KMS-11 (cell line): ENCODE measurements at regions not wholly inside any gene's neighbourhood (a gene's known extent, or its start where the extent isn't known, plus 50 kb on each side); places are given as distances from the start of the nearest gene placed in this dataset.

ENCODE experiments used
- H2AFZ ChIP-seq: fragments of 200-600 bp; sonication (generic); 2 replicates; pipeline ENCODE4 v1.6.1; 2016; ENCODE audit warnings: antibody characterized with exemption, mixed run types, low read depth
- H3K27ac ChIP-seq: fragments of 200-600 bp; sonication (generic); 2 replicates; pipeline ENCODE4 v1.6.1; 2016; ENCODE audit warnings: mild to moderate bottlenecking, mixed run types
- H3K27me3 ChIP-seq: fragments of 200-600 bp; sonication (generic); 2 replicates; pipeline ENCODE4 v1.6.1; 2017; ENCODE audit warnings: mild to moderate bottlenecking, low read depth, mixed run types, moderate library complexity; ENCODE audit not compliant: insufficient read depth
- H3K36me3 ChIP-seq: fragments of 200-600 bp; sonication (generic); 2 replicates; pipeline ENCODE4 v1.6.1; 2017; ENCODE audit warnings: mild to moderate bottlenecking, mixed run types; ENCODE audit not compliant: insufficient read depth
- H3K4me1 ChIP-seq: fragments of 200-600 bp; sonication (generic); 2 replicates; pipeline ENCODE4 v1.6.1; 2016; ENCODE audit warnings: mild to moderate bottlenecking, low read depth, mixed run types; ENCODE audit not compliant: poor library complexity, severe bottlenecking
- H3K4me2 ChIP-seq: fragments of 200-600 bp; sonication (generic); 2 replicates; pipeline ENCODE4 v1.7.0; 2016; ENCODE audit warnings: mild to moderate bottlenecking, mixed run types
- H3K4me3 ChIP-seq: fragments of 200-600 bp; sonication (generic); IDR thresholded peaks from 2 replicates; pipeline ENCODE4 v1.6.1; 2017; ENCODE audit warnings: low read depth, low read length, mixed read lengths; ENCODE audit not compliant: insufficient read depth
- H3K79me2 ChIP-seq: fragments of 200-600 bp; sonication (generic); 2 replicates; pipeline ENCODE4 v1.6.1; 2016; ENCODE audit warnings: low read depth, mixed run types; ENCODE audit not compliant: insufficient read depth
- H3K9ac ChIP-seq: fragments of 200-600 bp; sonication (generic); 2 replicates; pipeline ENCODE4 v1.6.1; 2016; ENCODE audit warnings: mild to moderate bottlenecking, mixed run types
- H4K20me1 ChIP-seq: fragments of 200-600 bp; sonication (generic); 2 replicates; pipeline ENCODE4 v1.6.1; 2016; ENCODE audit warnings: mild to moderate bottlenecking, mixed run types; ENCODE audit not compliant: insufficient read depth
- CTCF ChIP-seq: fragments of 200-600 bp; sonication (generic); conservative IDR thresholded peaks from 2 replicates; pipeline ENCODE4 v1.6.1; 2017; ENCODE audit warnings: low read depth, mild to moderate bottlenecking, antibody characterized with exemption, low read length, moderate library complexity, mixed read lengths

- H3K4me1 ChIP-seq, result peaks cover 20% of the 10 kb centered on the region
- no peaks in the 10 kb centered on the region for H3K79me2 ChIP-seq
- no peaks in the 10 kb centered on the region for H3K27me3 ChIP-seq
- H3K9ac ChIP-seq, result no peak overlapping the region
- no peaks in the 10 kb centered on the region for H4K20me1 ChIP-seq
- no peak for TF ChIP-seq CTCF
- H2AFZ ChIP-seq, result no peak overlapping the region
- H3K36me3 ChIP-seq, result no peaks in the 10 kb centered on the region
- no peak overlapping the region for H3K4me3 ChIP-seq
- no peak overlapping the region for H3K4me2 ChIP-seq
- no peak overlapping the region for H3K27ac ChIP-seq
Measured at GRCh38 chr2:217438136-217438535, 564.7 kb downstream of the TNS1 start.

- Histone ChIP-seq H3K9ac (no peak overlapping the region), H3K79me2 (no peaks in the 10 kb centered on the region), H3K4me1 (peaks cover 20% of the 10 kb centered on the region), H3K36me3 (no peaks in the 10 kb centered on the region), H3K27ac (no peak overlapping the region), H2AFZ (no peak overlapping the region), H3K27me3 (no peaks in the 10 kb centered on the region), H4K20me1 (no peaks in the 10 kb centered on the region), H3K4me3 (no peak overlapping the region), H3K4me2 (no peak overlapping the region)
- TF ChIP-seq CTCF, result no peak
Measured at GRCh38 chr2:217437290-217437870, 565.4 kb downstream of the TNS1 start.

GRCh38 chr2:217436386-217436785, 566.4 kb downstream of the TNS1 start:
- Histone ChIP-seq H3K79me2 (no peaks in the 10 kb centered on the region), H3K36me3 (no peaks in the 10 kb centered on the region), H3K27me3 (no peaks in the 10 kb centered on the region), H3K4me1 (peaks cover 27% of the 10 kb centered on the region), H3K4me2 (no peak overlapping the region), H2AFZ (no peak overlapping the region), H3K4me3 (no peak overlapping the region), H3K27ac (no peak overlapping the region), H3K9ac (no peak overlapping the region), H4K20me1 (no peaks in the 10 kb centered on the region)
- no peak for TF ChIP-seq CTCF

GRCh38 chr2:217434180-217434975, 568.4 kb downstream of the TNS1 start:
- H3K4me2 ChIP-seq, result no peak overlapping the region
- no peak overlapping the region for H3K9ac ChIP-seq
- H4K20me1 ChIP-seq, result no peaks in the 10 kb centered on the region
- no peak overlapping the region for H3K4me3 ChIP-seq
- TF ChIP-seq CTCF, result no peak
- no peaks in the 10 kb centered on the region for H3K27me3 ChIP-seq
- no peaks in the 10 kb centered on the region for H3K36me3 ChIP-seq
- no peaks in the 10 kb centered on the region for H3K79me2 ChIP-seq
- H3K27ac ChIP-seq, result no peak overlapping the region
- H3K4me1 ChIP-seq, result peaks cover 13% of the 10 kb centered on the region
- no peak overlapping the region for H2AFZ ChIP-seq
